A549 (cell line): ENCODE measurements at regions not wholly inside any gene's neighbourhood (a gene's known extent, or its start where the extent isn't known, plus 50 kb on each side); places are given as distances from the start of the nearest gene placed in this dataset.

Experiments
- ATAC-seq, 2 experiments: fragments of 200-7000 bp in 1 of 2; fragments of >200 bp in 1 of 2; cut with Nextera tagmentation in 1 of 2; cut with Tn5 transposase in 1 of 2; 3 replicates each; pipeline versions ENCODE4 v1.8.0 to v1.9.1; 2018 to 2020; ENCODE audit warnings: mild to moderate bottlenecking in 1 of 2, moderate library complexity in 1 of 2
- CTCF ChIA-PET: fragments of 300-600 bp; sonication (Branson Sonifier 250); formaldehyde crosslinking; extraction: SDS; loops from one replicate; lab custom pipeline; 2021; ENCODE audit warnings: antibody characterized with exemption, inconsistent platforms; lab: Yijun Ruan, JAX
- POLR2A ChIA-PET: fragments of 350-600 bp; formaldehyde crosslinking; extraction: SDS; loops from one replicate; lab custom pipeline; 2021; ENCODE audit warnings: antibody characterized with exemption, inconsistent platforms; lab: Yijun Ruan, JAX
- DNase-seq, 2 experiments: peaks; one replicate each; pipeline versions ENCODE4 v3.0.0 to v3.0.0-alpha.2; 2011 to 2016; ENCODE audit warnings: low read depth in 1 of 2, low spot score in 1 of 2
- FAIRE-seq: peaks from 2 replicates; lab custom pipeline; 2011; peaks lifted over from hg19 to GRCh38; lab: Jason Lieb, UNC
- H3K27ac ChIP-seq, 2 experiments: fragments of >200 bp; sonication (Bioruptor Twin); formaldehyde crosslinking; 3 replicates each; pipeline ENCODE4 v1.5.1; 2016 to 2017
- H3K4me1 ChIP-seq: fragments of >200 bp; sonication (Bioruptor Twin); formaldehyde crosslinking; 3 replicates; pipeline ENCODE4 v1.6.1; 2016
- H3K4me2 ChIP-seq: fragments of >200 bp; sonication (Bioruptor Twin); formaldehyde crosslinking; 3 replicates; pipeline ENCODE4 v1.6.1; 2016
- H3K4me3 ChIP-seq: fragments of >200 bp; sonication (Bioruptor Twin); formaldehyde crosslinking; 3 replicates; pipeline ENCODE4 v1.5.1; 2016
- H3K9me3 ChIP-seq: fragments of >200 bp; sonication (Bioruptor Twin); formaldehyde crosslinking; 3 replicates; pipeline ENCODE4 v1.6.1; 2016
- ATOH8 ChIP-seq: fragments of 250-450 bp; sonication (Bioruptor Pico); IDR thresholded peaks from 2 replicates; pipeline ENCODE4 v1.5.0; 2020; ENCODE audit warnings: low read depth, mild to moderate bottlenecking, moderate library complexity
- BHLHE40 ChIP-seq: IDR thresholded peaks from 2 replicates; pipeline ENCODE4 v1.6.1; 2012; ENCODE audit warnings: low read depth, low read length, inconsistent platforms
- CTCF ChIP-seq: fragments of >200 bp; sonication (Bioruptor Twin); formaldehyde crosslinking; IDR thresholded peaks from 3 replicates; pipeline ENCODE4 v1.5.1; 2016
- EHF ChIP-seq: fragments of 250-450 bp; sonication (Bioruptor Pico); IDR thresholded peaks from 2 replicates; pipeline ENCODE4 v1.5.0; 2020; ENCODE audit warnings: mild to moderate bottlenecking
- EHMT2 ChIP-seq: fragments of 200-600 bp; sonication (generic); IDR thresholded peaks from 2 replicates; pipeline ENCODE4 v1.6.1; 2016; ENCODE audit warnings: antibody characterized with exemption, low read depth, mild to moderate bottlenecking, moderate library complexity
- EP300 ChIP-seq, 2 experiments: fragments of >200 bp; sonication (Bioruptor Twin); formaldehyde crosslinking; IDR thresholded peaks; 2 replicates in 1 of 2; 3 replicates in 1 of 2; pipeline ENCODE4 v1.6.1; 2016 to 2017
- FOSL2 ChIP-seq, 2 experiments: fragments of 450-650 bp in 1 of 2; fragments of >200 bp in 1 of 2; sonication (Bioruptor Twin) in 1 of 2; formaldehyde crosslinking; IDR thresholded peaks; 2 replicates each; pipeline versions ENCODE4 v1.5.0 to v1.6.1; 2016 to 2020; ENCODE audit warnings: mild to moderate bottlenecking in 1 of 2, moderate library complexity in 1 of 2
- HMGXB4 ChIP-seq: fragments of 250-450 bp; sonication (Bioruptor Pico); IDR thresholded peaks from 2 replicates; pipeline ENCODE4 v1.5.0; 2021; ENCODE audit warnings: mild to moderate bottlenecking, moderate library complexity, borderline replicate concordance
- HOXA7 ChIP-seq: fragments of 250-450 bp; sonication (Bioruptor Pico); IDR thresholded peaks from 2 replicates; pipeline ENCODE4 v1.5.0; 2020; ENCODE audit warnings: mild to moderate bottlenecking, moderate library complexity
- JUN ChIP-seq, 2 experiments: fragments of >200 bp; sonication (Bioruptor Twin); formaldehyde crosslinking; IDR thresholded peaks; 2 replicates in 1 of 2; 3 replicates in 1 of 2; pipeline ENCODE4 v1.6.1; 2016 to 2017
- JUNB ChIP-seq: fragments of >200 bp; sonication (Bioruptor Twin); formaldehyde crosslinking; IDR thresholded peaks from 2 replicates; pipeline ENCODE4 v1.6.1; 2016
- MAFK ChIP-seq: fragments of 450-650 bp; IDR thresholded peaks from 2 replicates; pipeline ENCODE4 v1.6.1; 2014; ENCODE audit not compliant: partially characterized antibody
- MAX ChIP-seq: IDR thresholded peaks from 2 replicates; pipeline ENCODE4 v1.6.1; 2012
- MAZ ChIP-seq: fragments of 150-350 bp; IDR thresholded peaks from 2 replicates; pipeline ENCODE4 v1.6.1; 2014; ENCODE audit warnings: antibody characterized with exemption, low read depth, low read length, borderline replicate concordance
- MYC ChIP-seq: IDR thresholded peaks from 2 replicates; pipeline ENCODE4 v1.6.1; 2012; ENCODE audit warnings: mild to moderate bottlenecking, inconsistent platforms, low read length, improper control_type of control experiment, borderline replicate concordance
- NFE2L2 ChIP-seq: fragments of 150-350 bp; conservative IDR thresholded peaks from 2 replicates; pipeline ENCODE4 v1.6.1; 2014; ENCODE audit warnings: low read length
- NR3C1 ChIP-seq: fragments of >200 bp; sonication (Bioruptor Twin); formaldehyde crosslinking; IDR thresholded peaks from 3 replicates; pipeline ENCODE4 v1.6.1; 2017
- PBX3 ChIP-seq: IDR thresholded peaks from 2 replicates; pipeline ENCODE4 v1.6.1; 2012
- RARB ChIP-seq: fragments of 250-450 bp; sonication (Bioruptor Pico); IDR thresholded peaks from 2 replicates; pipeline ENCODE4 v1.8.0; 2021; ENCODE audit warnings: mild to moderate bottlenecking, moderate library complexity
- RCOR1 ChIP-seq: fragments of 150-350 bp; IDR thresholded peaks from 2 replicates; pipeline ENCODE4 v1.6.1; 2014; ENCODE audit warnings: antibody characterized with exemption, low read length, low read depth
- ZC3H11A ChIP-seq: fragments of 450-650 bp; IDR thresholded peaks from 2 replicates; pipeline ENCODE4 v1.6.1; 2014; ENCODE audit warnings: antibody characterized with exemption, mild to moderate bottlenecking
- ZSCAN20 ChIP-seq: fragments of 250-450 bp; sonication (Bioruptor Pico); IDR thresholded peaks from 2 replicates; pipeline ENCODE4 v1.8.0; 2022; ENCODE audit warnings: mild to moderate bottlenecking, moderate library complexity
- WGBS: methylation state at CpG from one replicate; pipeline ENCODE4 v1.1.6; 2017; ENCODE audit errors: missing lambda C conversion rate; 5-methylcytosine and 5-hydroxymethylcytosine counted together

GRCh38 chrX:34563061-34563460 is 94.0 kb downstream of the TMEM47 start:
- Histone ChIP-seq H3K4me3 (no peak overlapping the region), H3K4me1 (no peaks in the 10 kb centered on the region), H3K4me2 (no peak overlapping the region), H3K9me3 (no peaks in the 10 kb centered on the region), H3K27ac (no peak overlapping the region)
- WGBS = 0% methylated on average over 2 of the region's 2 CpGs
- no peak for DNase-seq
- no peak for FAIRE-seq
- POLR2A ChIA-PET = no interaction called here
- CTCF ChIA-PET = no interaction called here
- ATAC-seq = no peak
- no peak for TF ChIP-seq MAZ
- no peak for TF ChIP-seq RARB
- TF ChIP-seq HOXA7 = no peak
- no peak for TF ChIP-seq CTCF
- no peak for TF ChIP-seq NR3C1

GRCh38 chrX:34562006-34562405 is 95.1 kb downstream of the TMEM47 start:
- FAIRE-seq (no peak), DNase-seq (no peak), ATAC-seq (no peak)
- Histone ChIP-seq H3K4me2 (no peak overlapping the region), H3K27ac (no peak overlapping the region), H3K4me3 (no peak overlapping the region), H3K4me1 (no peaks in the 10 kb centered on the region), H3K9me3 (no peaks in the 10 kb centered on the region)
- CTCF ChIA-PET = no interaction called here
- TF ChIP-seq ZSCAN20 (CRISPR knock-in tag) (no peak), CTCF (no peak), MAFK (no peak), FOSL2 (IDR thresholded peaks at IDR 0.05) (no peak), FOSL2 (CRISPR knock-in tag; IDR thresholded peaks at IDR 0.05) (no peak), EHF (no peak), JUN (IDR thresholded peaks at IDR 0.05) (no peak), NFE2L2 (no peak), ATOH8 (CRISPR knock-in tag) (no peak), JUNB (no peak), MAZ (no peak), RCOR1 (no peak), MYC (no peak), EHMT2 (no peak), PBX3 (no peak), HMGXB4 (CRISPR knock-in tag) (no peak), EP300 (IDR thresholded peaks at IDR 0.05) (no peak), MAX (no peak), ZC3H11A (no peak), BHLHE40 (no peak)
- POLR2A ChIA-PET = no interaction called here
